GM23338 (cell line): ENCODE measurements at regions not wholly inside any gene's neighbourhood (a gene's known extent, or its start where the extent isn't known, plus 50 kb on each side); places are given as distances from the start of the nearest gene placed in this dataset.

ENCODE experiments used
- ATAC-seq: fragments of 200-7000 bp; cut with Tn5 transposase; 3 replicates; pipeline ENCODE4 v1.9.1; 2020
- DNase-seq: peaks from one replicate; pipeline ENCODE4 v3.0.0-alpha.2; 2015; ENCODE audit warnings: low spot score
- H2AFZ ChIP-seq: fragments of 200-600 bp; sonication (generic); 2 replicates; pipeline ENCODE4 v1.8.0; 2016; ENCODE audit warnings: antibody characterized with exemption, mild to moderate bottlenecking, moderate library complexity
- H3F3A ChIP-seq: fragments of 200-600 bp; sonication (generic); replicated peaks from 2 replicates; pipeline ENCODE4 v1.8.0; 2017; ENCODE audit warnings: antibody characterized with exemption, mixed run types, low read depth
- H3K27ac ChIP-seq: fragments of 200-600 bp; sonication (generic); 2 replicates; pipeline ENCODE4 v1.6.1; 2016; ENCODE audit warnings: low read depth
- H3K27me3 ChIP-seq: fragments of 200-600 bp; sonication (generic); 2 replicates; pipeline ENCODE4 v1.8.0; 2016; ENCODE audit warnings: mild to moderate bottlenecking, mixed run types, moderate library complexity; ENCODE audit not compliant: insufficient read depth
- H3K36me3 ChIP-seq: fragments of 200-600 bp; sonication (generic); 2 replicates; pipeline ENCODE4 v1.8.0; 2016; ENCODE audit warnings: mild to moderate bottlenecking; ENCODE audit not compliant: insufficient read depth
- H3K4me1 ChIP-seq: fragments of 200-600 bp; sonication (generic); 2 replicates; pipeline ENCODE4 v1.8.0; 2016; ENCODE audit warnings: mild to moderate bottlenecking, moderate library complexity; ENCODE audit not compliant: insufficient read depth
- H3K4me2 ChIP-seq: fragments of 200-600 bp; sonication (generic); 2 replicates; pipeline ENCODE4 v1.7.1; 2017; ENCODE audit warnings: mixed run types
- H3K4me3 ChIP-seq: fragments of 200-600 bp; sonication (generic); 2 replicates; pipeline ENCODE4 v1.6.1; 2016; ENCODE audit warnings: mixed run types
- H3K79me2 ChIP-seq: fragments of 200-600 bp; sonication (generic); replicated peaks from 2 replicates; pipeline ENCODE4 v1.8.0; 2017; ENCODE audit warnings: mild to moderate bottlenecking; ENCODE audit not compliant: insufficient read depth
- H3K9me2 ChIP-seq: fragments of 200-600 bp; sonication (generic); 2 replicates; pipeline ENCODE4 v1.8.0; 2017; ENCODE audit not compliant: insufficient read depth
- H4K20me1 ChIP-seq: fragments of 200-600 bp; sonication (generic); replicated peaks from 2 replicates; pipeline ENCODE4 v1.8.0; 2017; ENCODE audit warnings: mild to moderate bottlenecking; ENCODE audit not compliant: insufficient read depth
- H3K27ac Mint-ChIP-seq: 2 replicates; pipeline ENCODE4 v1.8.0; 2020; ENCODE audit warnings: inconsistent platforms, mild to moderate bottlenecking, moderate library complexity, mixed read lengths
- H3K27me3 Mint-ChIP-seq: 3 replicates; pipeline ENCODE4 v1.8.0; 2022; ENCODE audit warnings: low read depth, mild to moderate bottlenecking, moderate library complexity, mixed read lengths, inconsistent platforms; ENCODE audit not compliant: insufficient read depth, poor library complexity
- H3K36me3 Mint-ChIP-seq: 3 replicates; pipeline ENCODE4 v1.8.0; 2021; ENCODE audit warnings: low read depth, mild to moderate bottlenecking, inconsistent platforms, moderate library complexity, mixed read lengths
- H3K4me1 Mint-ChIP-seq: 3 replicates; pipeline ENCODE4 v1.8.0; 2020; ENCODE audit warnings: mild to moderate bottlenecking, inconsistent platforms, mixed read lengths
- H3K4me3 Mint-ChIP-seq: 3 replicates; pipeline ENCODE4 v1.8.0; 2021; ENCODE audit warnings: moderate library complexity, mild to moderate bottlenecking, inconsistent platforms, mixed read lengths
- H3K9me3 Mint-ChIP-seq: 3 replicates; pipeline ENCODE4 v1.8.0; 2020; ENCODE audit warnings: moderate library complexity, mild to moderate bottlenecking, inconsistent platforms, mixed read lengths
- CREB1 ChIP-seq: fragments of 250-450 bp; sonication (Bioruptor Pico); IDR thresholded peaks from 2 replicates; pipeline ENCODE4 v1.5.0; 2020; ENCODE audit warnings: low read depth, mild to moderate bottlenecking, moderate library complexity
- REST ChIP-seq: IDR thresholded peaks from one replicate; pipeline ENCODE4 v1.6.1; 2018; ENCODE audit warnings: antibody characterized with exemption; ENCODE audit not compliant: unreplicated experiment
- ZNF114 ChIP-seq: fragments of 250-450 bp; sonication (Bioruptor Pico); IDR thresholded peaks from 2 replicates; pipeline ENCODE4 v1.5.0; 2020; ENCODE audit warnings: mild to moderate bottlenecking, moderate library complexity
- ZNF462 ChIP-seq: fragments of 250-450 bp; sonication (Bioruptor Pico); IDR thresholded peaks from 2 replicates; pipeline ENCODE4 v1.5.0; 2020; ENCODE audit warnings: mild to moderate bottlenecking, moderate library complexity

DNA sequence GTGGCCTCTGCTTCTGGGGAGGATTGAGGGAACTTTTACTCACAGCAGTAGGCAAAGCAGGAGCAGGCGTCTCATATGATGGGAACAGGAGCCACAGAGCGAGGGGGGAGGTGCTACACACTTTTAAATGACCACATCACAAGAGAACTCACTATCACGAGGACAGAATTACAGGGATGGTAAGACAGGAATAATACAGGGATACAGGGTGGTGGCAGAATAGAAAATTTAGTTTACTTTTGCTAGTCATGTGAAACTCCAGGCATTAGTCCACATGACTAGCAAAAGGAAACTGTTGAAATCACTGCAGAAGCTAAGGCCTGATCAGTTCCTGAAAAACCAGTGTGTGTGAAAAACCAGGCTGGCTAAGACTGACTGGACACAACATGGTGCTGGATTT lies 382.4 kb downstream of the NNT start:
- DNase-seq (no peak), ATAC-seq (no peak)
- H3K4me2 ChIP-seq: no peak overlapping the region
- H3K4me3 Mint-ChIP-seq: no peak overlapping the region
- no peaks in the 10 kb centered on the region for H3K36me3 Mint-ChIP-seq
- no peak overlapping the region for H2AFZ ChIP-seq
- H3K36me3 ChIP-seq: no peaks in the 10 kb centered on the region
- H3K27me3 ChIP-seq: no peaks in the 10 kb centered on the region
- TF ChIP-seq ZNF114: no peak
- TF ChIP-seq ZNF462: no peak
- H3K9me3 Mint-ChIP-seq: no peaks in the 10 kb centered on the region; the same call in 2 of the 3 replicates
- no peak overlapping the region for H3K27ac Mint-ChIP-seq
- no peaks in the 10 kb centered on the region; the same call in 2 of the 3 replicates for H3K4me1 Mint-ChIP-seq
- no peaks in the 10 kb centered on the region for H3K79me2 ChIP-seq
- H3K27me3 Mint-ChIP-seq: peaks cover 3% of the 10 kb centered on the region
- peaks cover 6% of the 10 kb centered on the region; the same call in 1 of the 2 replicates for H3K9me2 ChIP-seq
- H3K4me3 ChIP-seq: no peak overlapping the region
- H3K4me1 ChIP-seq: no peaks in the 10 kb centered on the region
- H3F3A ChIP-seq: no peaks in the 10 kb centered on the region
- no peaks in the 10 kb centered on the region for H4K20me1 ChIP-seq
- H3K27ac ChIP-seq: no peak overlapping the region

GRCh38 chr5:43981556-43981955 lies 378.6 kb downstream of the NNT start:
- ATAC-seq: peak; percentile 44; the same call in 2 of the 3 replicates
- Mint-ChIP-seq H3K27ac (no peak overlapping the region), H3K9me3 (peaks cover 12% of the 10 kb centered on the region; the same call in 2 of the 3 replicates), H3K4me1 (no peaks in the 10 kb centered on the region; the same call in 2 of the 3 replicates), H3K27me3 (peaks cover 6% of the 10 kb centered on the region), H3K36me3 (no peaks in the 10 kb centered on the region), H3K4me3 (no peak overlapping the region)
- peak; percentile 10 for DNase-seq
- no peaks in the 10 kb centered on the region for H4K20me1 ChIP-seq
- no peaks in the 10 kb centered on the region for H3K79me2 ChIP-seq
- no peak overlapping the region for H3K4me3 ChIP-seq
- H3K27ac ChIP-seq: no peak overlapping the region
- H3K4me1 ChIP-seq: no peaks in the 10 kb centered on the region
- peaks cover 6% of the 10 kb centered on the region; the same call in 1 of the 2 replicates for H3K9me2 ChIP-seq
- H3K27me3 ChIP-seq: no peaks in the 10 kb centered on the region
- no peak overlapping the region for H3K4me2 ChIP-seq
- no peaks in the 10 kb centered on the region for H3F3A ChIP-seq
- no peaks in the 10 kb centered on the region for H3K36me3 ChIP-seq
- H2AFZ ChIP-seq: no peak overlapping the region; the same call in 1 of the 2 replicates
- TF ChIP-seq REST (no peak), CREB1 (CRISPR knock-in tag) (no peak)
